Stimulated activated CD4-positive, alpha-beta T cell treated with anti-CD3 and anti-CD28 coated beads, Interleukin-2, amount 100 ng/mL, for 4 hours (primary cell): ENCODE measurements at regions not wholly inside any gene's neighbourhood (a gene's known extent, or its start where the extent isn't known, plus 50 kb on each side); places are given as distances from the start of the nearest gene placed in this dataset.

Experiments used
- DNase-seq: peaks from one replicate; pipeline ENCODE4 v3.0.0-alpha.2; 2020; ENCODE audit warnings: low read depth

- DNase-seq: no peak
Observed at GRCh38 chr5:153130296-153130695, 360.2 kb upstream of the GRIA1 start.

DNA sequence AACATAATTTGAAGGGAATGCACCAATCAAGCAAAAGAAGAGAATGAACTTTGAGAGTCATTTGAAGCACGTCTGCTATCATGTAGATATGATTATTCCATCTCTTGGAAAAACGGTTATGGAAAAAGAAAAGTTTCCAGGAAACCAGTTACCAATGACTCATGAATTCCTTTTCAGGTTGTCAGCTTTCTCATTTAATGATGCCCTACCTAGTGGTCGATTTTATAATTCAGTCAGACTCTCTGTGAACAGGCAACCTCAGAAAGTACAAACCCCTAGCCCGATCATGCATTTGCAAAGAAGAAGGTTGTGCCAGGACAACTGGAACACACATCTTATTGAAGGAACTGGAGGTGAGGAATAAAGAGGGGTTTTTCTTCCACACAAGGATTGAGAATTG, 355.1 kb upstream of the GRIA1 start:
- DNase-seq: no peak

- DNase-seq: no peak
Observed at GRCh38 chr5:153136910-153137614, 353.4 kb upstream of the GRIA1 start.

- DNase-seq: no peak
Observed at GRCh38 chr5:153147891-153148623, 342.4 kb upstream of the GRIA1 start.

GRCh38 chr5:153148624-153148976, 341.9 kb upstream of the GRIA1 start:
- no peak for DNase-seq

GRCh38 chr5:153151558-153151957, 338.9 kb upstream of the GRIA1 start:
- no peak for DNase-seq

GRCh38 chr5:153153086-153153485, 337.4 kb upstream of the GRIA1 start:
- DNase-seq: no peak

DNA sequence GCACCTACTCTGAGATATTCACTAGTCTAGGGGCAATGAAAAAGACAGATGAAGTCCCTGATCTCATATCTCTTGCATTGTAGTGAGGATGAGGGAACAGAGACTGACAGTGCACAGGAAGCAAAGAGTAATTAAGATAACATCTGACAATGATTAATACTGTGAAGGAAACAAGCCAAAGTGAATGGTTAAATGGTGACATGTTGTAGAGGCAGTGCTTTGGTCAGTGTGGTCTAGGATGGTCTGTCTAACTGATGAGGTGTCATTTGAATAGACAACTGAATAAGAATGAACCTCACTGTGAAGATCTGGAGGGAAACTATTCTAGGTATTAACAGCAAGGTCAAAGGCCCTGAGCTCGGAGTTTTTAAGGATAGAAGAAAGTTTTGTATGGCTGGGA, 333.3 kb upstream of the GRIA1 start:
- DNase-seq: no peak

DNA sequence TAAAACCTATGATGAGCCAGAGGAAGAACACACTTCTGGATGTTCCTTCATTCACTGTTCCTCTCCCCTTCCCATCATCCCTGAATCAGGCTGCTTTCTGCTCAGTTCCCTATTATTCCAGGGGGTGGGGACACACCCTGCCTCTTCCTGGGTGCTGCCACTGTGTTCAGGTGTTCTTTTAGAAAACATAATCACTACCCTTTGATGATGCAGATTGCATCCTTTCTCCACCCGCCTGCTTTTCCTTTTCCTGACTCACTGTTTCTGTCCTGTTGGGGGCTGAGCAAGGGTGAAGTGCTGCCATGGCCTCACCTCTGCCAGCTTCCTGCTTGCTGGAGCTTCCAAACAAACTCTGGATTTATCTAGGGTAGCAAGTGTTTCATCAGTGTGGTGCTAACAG, 331.9 kb upstream of the GRIA1 start:
- DNase-seq: no peak

DNA sequence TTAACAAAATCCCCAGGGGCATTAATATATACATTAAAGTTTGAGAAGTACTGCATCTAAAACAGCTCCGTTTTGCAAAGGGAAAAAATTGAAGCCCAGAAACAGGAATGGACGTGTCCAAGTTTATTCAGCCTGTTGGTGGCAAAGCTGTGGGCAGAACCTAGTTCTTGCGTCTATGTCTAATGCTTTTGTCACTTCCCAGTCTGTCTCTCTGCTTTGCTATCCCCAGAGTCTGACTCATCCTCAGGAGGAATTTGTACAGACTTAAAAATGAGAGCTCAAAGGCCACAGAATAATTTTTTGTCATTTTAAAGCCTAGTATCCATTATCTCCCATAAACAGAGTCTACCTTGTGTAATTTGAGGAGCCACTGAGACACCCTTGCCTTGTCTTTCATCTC, 330.9 kb upstream of the GRIA1 start:
- no peak for DNase-seq

GRCh38 chr5:153168241-153168640, 322.2 kb upstream of the GRIA1 start:
- DNase-seq: no peak

DNA sequence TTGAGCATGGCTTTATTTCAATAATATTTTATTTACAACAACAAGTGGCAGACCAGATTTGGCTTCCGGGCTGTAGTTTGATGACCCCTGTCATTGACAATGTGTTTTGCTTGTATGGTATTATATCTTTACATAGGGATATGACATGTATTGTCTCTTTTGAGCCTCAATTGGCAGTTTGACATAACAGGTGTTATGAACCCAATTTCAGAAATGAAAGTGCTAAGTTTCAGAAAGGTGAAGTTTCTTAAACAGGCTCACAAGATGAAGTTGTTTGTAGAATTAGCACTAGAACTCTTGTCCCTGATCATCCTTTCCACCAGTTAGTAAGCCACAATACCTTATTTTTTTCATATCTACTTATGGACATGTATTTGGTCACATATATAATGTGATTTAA, 303.0 kb upstream of the GRIA1 start:
- no peak for DNase-seq

GRCh38 chr5:153206361-153206760, 284.1 kb upstream of the GRIA1 start:
- DNase-seq: no peak

GRCh38 chr5:153209016-153209415, 281.5 kb upstream of the GRIA1 start:
- DNase-seq: no peak

DNA sequence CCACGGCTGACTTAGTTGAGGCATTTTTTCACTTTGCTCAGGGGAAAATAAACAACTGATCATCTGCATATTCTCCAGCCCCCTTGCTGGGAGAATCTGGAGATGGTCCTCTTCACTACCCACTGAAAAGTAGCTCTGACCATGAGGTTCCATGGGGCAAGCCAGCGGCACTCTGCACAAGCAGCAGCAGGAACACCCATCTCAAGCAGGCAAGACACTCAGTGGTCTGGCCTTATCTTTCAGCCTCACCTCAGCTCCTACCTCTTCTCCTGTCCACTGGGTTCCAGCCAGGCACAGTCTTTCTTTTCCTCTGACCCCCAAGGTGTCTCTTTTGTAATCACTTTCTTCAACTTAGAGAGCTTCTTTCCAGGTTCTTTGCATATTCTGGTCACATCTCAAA, 280.8 kb upstream of the GRIA1 start:
- DNase-seq: no peak

- no peak for DNase-seq
Observed at GRCh38 chr5:153211076-153211475, 279.4 kb upstream of the GRIA1 start.

DNA sequence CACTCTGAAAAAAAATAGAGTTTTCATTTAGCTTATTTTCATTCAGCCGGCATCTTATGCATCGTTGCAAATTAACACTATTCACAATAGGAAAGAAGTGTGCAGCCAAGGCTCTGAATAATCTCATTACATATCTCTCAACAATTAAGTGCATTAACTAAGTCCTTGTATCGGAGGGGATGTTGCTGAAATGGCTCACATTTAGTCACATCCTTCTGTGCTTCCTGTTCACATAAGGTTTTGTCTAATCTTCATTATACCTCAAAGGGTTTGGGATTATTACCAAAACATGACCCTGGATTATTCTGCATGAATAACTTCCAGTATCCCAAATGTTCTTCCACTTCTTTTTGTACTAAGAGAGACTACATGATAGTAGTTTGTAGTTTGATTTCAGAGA, 278.0 kb upstream of the GRIA1 start:
- DNase-seq: no peak

DNA sequence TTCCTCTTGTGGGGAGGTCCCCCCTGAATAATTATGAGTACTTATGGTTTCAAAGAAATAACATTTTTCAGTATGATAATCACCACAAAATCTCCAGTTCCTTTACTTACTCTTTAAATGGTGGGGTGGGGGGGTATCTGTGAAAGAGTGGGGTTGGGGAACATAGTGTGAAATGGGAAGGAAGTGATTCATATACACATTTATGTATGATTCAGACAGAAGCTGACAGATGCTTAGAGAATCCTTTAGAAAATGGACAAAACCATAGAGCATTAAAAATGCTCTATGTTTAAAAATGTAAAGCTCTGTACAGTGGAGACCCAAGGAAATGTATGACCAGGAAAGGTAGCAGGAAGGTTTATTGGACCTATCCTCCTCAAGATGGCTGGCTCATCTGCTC, 267.5 kb upstream of the GRIA1 start:
- no peak for DNase-seq

- no peak for DNase-seq
Observed at GRCh38 chr5:153223376-153223775, 267.1 kb upstream of the GRIA1 start.

- no peak for DNase-seq
Observed at GRCh38 chr5:153224651-153225050, 265.8 kb upstream of the GRIA1 start.

DNA sequence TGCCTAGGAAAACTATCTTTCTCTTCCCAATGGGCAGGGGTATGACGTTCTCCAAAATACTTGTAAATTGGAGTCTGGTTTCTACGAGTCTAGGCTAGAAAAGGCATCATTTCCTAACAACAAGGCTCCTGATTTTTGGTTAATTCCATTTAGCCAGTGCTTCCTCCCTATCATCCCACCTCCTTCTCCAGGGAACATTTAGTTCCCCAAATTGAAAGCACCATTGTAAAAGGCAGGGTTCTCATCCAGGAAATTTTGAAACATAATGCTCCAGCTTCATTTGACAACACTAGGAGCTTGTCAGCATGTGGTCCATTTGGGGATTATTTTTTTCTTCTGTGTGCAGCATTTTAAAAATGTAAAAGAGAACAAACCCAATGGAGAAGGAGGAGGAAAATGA, 256.5 kb upstream of the GRIA1 start:
- no peak for DNase-seq

DNA sequence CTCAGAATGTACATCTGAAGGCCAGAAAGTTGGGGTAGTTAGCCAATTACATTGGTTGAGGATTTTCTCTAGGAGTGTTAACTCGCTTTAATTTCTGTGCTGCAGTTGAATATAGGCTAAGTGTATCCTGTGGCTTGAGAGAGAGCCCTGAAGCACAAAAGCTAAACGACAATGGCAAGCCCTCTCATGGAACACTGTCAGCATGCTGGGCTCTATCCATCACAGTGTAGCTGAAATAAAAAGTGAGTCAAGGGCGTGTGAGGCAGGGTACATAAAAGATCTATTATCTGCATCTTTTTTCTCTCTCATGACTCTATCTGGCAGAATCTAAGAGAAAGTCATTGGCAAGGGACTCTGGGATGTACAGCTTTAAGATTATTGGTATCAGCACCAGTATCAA, 254.2 kb upstream of the GRIA1 start:
- no peak for DNase-seq

GRCh38 chr5:153237671-153238332, 252.7 kb upstream of the GRIA1 start:
- DNase-seq: no peak

DNA sequence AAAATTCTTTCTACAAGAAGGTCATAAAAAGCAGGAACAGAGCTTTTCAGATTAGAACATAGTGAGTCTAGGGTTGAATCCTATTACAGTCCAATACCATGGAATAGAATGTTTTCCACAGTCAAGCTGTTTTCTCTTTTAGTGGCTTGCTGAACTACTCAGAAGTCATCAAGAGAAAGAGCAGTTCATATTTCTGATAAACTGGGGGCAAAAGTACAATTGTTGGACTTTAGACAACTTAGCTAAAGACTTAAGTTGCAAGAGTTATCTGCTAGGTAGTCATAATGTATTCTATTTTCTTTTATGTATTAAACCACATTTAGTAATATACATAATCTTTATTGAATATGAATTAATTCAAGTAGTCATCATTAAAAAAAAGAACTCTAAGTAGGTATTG, 233.1 kb upstream of the GRIA1 start:
- DNase-seq: no peak
